Activated CD8-positive, alpha-beta memory T cell treated with anti-CD3 and anti-CD28 coated beads, Interleukin-2, amount 50 U/mL, for 1 hour (primary cell): ENCODE measurements at regions not wholly inside any gene's neighbourhood (a gene's known extent, or its start where the extent isn't known, plus 50 kb on each side); places are given as distances from the start of the nearest gene placed in this dataset.

Experiments
- DNase-seq: peaks from one replicate; pipeline ENCODE4 v3.0.0-alpha.2; 2020; ENCODE audit errors: extremely low read depth

DNA sequence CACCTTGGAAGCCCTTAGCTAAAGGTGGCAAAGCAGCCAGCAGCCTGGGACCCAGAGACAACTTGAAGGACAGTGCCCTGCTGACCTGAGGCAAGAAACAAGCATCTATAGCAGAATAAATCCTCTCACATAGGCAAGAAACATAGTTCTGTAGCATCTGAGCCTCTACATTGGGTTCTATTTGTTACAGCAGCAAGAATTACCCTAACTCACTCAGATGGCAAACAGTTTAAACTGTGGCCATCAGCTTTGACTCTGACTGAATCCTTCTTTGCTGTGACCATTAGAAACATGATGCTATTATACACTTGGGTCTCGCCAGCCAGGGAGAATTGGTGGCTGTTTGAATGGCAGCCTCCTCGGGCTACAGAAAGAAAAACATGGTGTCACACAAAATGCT, 53.1 kb upstream of the CCL1 start:
- no peak for DNase-seq

DNA sequence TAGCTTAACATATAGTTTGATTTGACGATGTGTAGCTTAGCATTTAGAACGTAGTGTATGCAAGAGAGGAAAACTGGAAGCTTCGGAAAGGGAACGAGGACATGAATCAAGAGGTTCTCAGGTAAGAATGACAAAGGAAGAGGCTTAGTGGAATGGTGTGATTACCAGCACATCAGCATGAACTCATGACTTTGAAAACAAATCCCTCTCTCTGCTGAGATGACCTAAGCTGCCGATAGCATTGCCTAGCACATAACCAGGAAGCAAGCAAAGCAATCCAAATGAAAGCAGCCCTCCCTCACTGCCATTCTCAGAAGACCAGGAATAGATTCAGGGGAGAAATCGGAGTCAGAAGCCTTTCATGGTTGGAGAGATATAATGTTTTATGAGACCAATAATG, 51.3 kb upstream of the CCL1 start:
- no peak for DNase-seq

DNA sequence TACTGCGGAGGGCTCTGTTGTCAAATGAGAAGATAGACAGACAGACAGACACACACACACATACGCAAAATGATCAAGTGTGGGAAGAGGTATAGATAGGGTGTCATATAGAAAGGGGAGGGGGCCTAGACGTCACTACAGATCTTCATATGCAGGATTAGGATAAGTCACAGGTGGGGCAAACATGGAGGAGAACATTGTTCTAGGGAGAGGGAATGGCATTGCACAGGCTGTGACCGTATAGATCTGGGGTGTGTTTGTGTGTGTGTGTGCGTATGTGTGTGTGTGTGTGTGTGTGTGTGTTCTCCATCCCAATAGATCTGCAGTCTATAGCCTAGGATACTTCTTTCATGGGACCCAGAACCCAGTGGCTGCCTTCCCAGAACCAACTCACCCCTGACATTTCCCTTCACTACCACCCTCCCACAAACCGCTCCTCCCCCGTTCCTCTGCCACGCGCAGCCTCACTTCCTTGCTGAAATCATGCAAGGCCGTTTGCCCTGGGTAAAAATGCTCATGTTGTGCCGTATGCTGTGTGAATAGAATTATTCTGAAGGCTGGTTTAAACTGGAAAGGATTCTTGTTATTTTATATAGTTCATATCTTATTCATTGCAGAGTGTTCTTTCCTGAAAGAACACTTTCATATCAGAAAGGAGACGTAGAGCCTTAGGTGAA, 50.5 kb upstream of the CCL1 start:
- DNase-seq: no peak

DNA sequence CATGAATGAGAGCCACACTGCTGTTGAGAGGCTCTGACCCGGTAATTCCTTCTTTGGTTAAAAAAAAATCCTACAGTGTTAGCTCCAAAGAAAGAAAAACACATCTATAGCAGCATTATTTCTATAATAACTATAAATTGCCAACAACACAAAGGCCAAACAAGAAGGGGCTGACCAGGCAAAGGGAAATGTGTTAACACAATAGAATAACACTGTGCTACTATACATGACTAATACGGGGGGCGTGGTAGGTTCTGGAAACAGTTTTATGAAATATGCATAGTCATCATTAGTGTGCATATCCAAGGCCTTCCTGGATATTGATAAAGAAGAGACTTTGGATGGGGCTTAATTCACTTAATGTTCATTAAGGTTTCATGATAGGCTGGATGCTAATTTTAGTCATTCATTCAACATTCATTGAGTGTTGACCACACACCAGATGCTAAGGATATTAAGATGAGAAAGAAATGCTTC, 50.0 kb upstream of the CCL1 start:
- DNase-seq: no peak
